HFFc6 (cell line): ENCODE measurements at regions not wholly inside any gene's neighbourhood (a gene's known extent, or its start where the extent isn't known, plus 50 kb on each side); places are given as distances from the start of the nearest gene placed in this dataset.

Experiments used
- DNase-seq: peaks from one replicate; pipeline ENCODE4 v3.0.0-alpha.2; 2018
- H3K27ac Mint-ChIP-seq: 2 replicates; pipeline ENCODE4 v1.8.0; 2020; ENCODE audit warnings: mild to moderate bottlenecking, mixed read lengths
- H3K27me3 Mint-ChIP-seq: 2 replicates; pipeline ENCODE4 v1.8.0; 2021; ENCODE audit warnings: mild to moderate bottlenecking, moderate library complexity, mixed read lengths; ENCODE audit not compliant: insufficient read depth
- H3K36me3 Mint-ChIP-seq: 2 replicates; pipeline ENCODE4 v1.8.0; 2021; ENCODE audit warnings: low read depth, mixed read lengths
- H3K4me1 Mint-ChIP-seq: 2 replicates; pipeline ENCODE4 v1.8.0; 2020; ENCODE audit warnings: low read depth, mixed read lengths
- H3K4me3 Mint-ChIP-seq: 2 replicates; pipeline ENCODE4 v1.8.0; 2020; ENCODE audit warnings: mild to moderate bottlenecking, moderate library complexity, mixed read lengths
- H3K9me3 Mint-ChIP-seq: 2 replicates; pipeline ENCODE4 v1.8.0; 2020; ENCODE audit warnings: mild to moderate bottlenecking, mixed read lengths
- TF ChIP-seq, protein P1 (sequence below): fragments of 200-600 bp; sonication (generic); IDR thresholded peaks from 2 replicates; pipeline ENCODE4 v1.5.0; 2021; ENCODE audit warnings: antibody characterized with exemption, mild to moderate bottlenecking

DNA sequence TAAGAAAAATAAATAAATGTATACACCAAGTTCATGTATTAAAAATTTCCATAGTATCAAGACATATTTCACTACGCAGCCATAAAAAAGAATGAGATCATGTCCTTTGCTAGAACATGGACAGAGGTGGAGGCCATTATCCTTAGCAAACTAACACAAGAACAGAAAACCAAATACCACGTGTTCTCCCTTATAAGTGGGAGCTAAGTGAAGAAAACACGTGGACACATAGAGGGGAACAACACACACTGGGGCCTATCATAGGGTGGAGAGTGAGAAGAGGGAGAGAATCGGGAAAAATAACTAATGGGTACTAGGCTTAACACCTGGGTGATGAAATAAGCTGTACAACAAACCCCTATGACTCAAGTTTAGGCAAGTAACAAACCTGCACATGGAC lies 552.4 kb upstream of the PBX1 start:
- DNase-seq, result no peak
- H3K27me3 Mint-ChIP-seq, result no peaks in the 10 kb centered on the region
- H3K4me1 Mint-ChIP-seq, result no peaks in the 10 kb centered on the region

DNA sequence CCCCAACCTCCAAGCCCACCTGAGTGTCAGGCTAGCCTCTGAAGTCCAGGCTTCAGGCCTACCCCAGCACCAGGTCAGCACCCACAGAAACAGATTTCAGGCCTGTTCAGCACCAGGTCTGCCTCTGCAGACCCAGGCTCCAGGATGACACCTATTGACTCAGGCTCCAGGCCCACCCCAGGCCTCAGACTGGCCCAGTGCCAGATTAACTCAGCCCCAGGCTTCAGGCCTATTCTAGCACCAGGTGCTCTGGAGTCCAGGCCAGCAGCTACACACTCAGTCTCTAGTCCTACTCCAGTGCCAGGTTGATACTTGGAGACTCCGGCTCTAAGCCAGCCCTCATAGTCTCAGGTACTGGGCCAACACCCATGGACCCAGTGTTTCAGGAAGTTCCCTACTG lies 541.7 kb upstream of the PBX1 start:
- no peak overlapping the region for H3K27ac Mint-ChIP-seq
- H3K9me3 Mint-ChIP-seq, result peaks cover 6% of the 10 kb centered on the region
- H3K4me1 Mint-ChIP-seq, result no peaks in the 10 kb centered on the region
- DNase-seq, result no peak
- no peak overlapping the region for H3K4me3 Mint-ChIP-seq
- H3K36me3 Mint-ChIP-seq, result no peaks in the 10 kb centered on the region
- TF ChIP-seq, protein P1, sequence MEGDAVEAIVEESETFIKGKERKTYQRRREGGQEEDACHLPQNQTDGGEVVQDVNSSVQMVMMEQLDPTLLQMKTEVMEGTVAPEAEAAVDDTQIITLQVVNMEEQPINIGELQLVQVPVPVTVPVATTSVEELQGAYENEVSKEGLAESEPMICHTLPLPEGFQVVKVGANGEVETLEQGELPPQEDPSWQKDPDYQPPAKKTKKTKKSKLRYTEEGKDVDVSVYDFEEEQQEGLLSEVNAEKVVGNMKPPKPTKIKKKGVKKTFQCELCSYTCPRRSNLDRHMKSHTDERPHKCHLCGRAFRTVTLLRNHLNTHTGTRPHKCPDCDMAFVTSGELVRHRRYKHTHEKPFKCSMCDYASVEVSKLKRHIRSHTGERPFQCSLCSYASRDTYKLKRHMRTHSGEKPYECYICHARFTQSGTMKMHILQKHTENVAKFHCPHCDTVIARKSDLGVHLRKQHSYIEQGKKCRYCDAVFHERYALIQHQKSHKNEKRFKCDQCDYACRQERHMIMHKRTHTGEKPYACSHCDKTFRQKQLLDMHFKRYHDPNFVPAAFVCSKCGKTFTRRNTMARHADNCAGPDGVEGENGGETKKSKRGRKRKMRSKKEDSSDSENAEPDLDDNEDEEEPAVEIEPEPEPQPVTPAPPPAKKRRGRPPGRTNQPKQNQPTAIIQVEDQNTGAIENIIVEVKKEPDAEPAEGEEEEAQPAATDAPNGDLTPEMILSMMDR, result no peak
- no peaks in the 10 kb centered on the region for H3K27me3 Mint-ChIP-seq

More for the DNA sequence above, 552.4 kb upstream of the PBX1 start:
- Mint-ChIP-seq H3K4me3 (no peak overlapping the region), H3K27ac (no peak overlapping the region), H3K36me3 (no peaks in the 10 kb centered on the region), H3K9me3 (peaks cover 8% of the 10 kb centered on the region)
- TF ChIP-seq, protein P1, result no peak

DNA sequence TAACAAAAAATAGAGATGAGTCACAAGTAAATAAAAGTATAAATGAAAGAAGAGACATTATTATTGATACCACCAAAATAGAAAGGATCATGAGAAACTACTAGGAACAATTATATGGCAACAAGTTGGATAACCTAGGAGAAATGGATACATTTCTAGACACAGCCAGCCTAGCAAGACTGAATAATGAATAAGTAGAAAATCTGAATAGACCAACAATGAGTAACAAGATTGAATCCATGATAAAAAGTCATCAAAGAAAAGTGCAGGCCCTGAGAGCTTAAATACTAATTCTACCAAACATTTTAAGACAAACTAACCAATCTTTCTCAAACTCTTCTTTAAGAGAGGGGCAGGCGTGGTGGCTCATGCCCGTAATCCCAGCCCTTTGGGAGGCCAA lies 538.6 kb upstream of the PBX1 start:
- Mint-ChIP-seq H3K4me1 (no peaks in the 10 kb centered on the region), H3K9me3 (peaks cover 6% of the 10 kb centered on the region), H3K27me3 (no peaks in the 10 kb centered on the region), H3K4me3 (no peak overlapping the region), H3K27ac (no peak overlapping the region), H3K36me3 (no peaks in the 10 kb centered on the region)
- TF ChIP-seq, protein P1, result no peak
- no peak for DNase-seq

DNA sequence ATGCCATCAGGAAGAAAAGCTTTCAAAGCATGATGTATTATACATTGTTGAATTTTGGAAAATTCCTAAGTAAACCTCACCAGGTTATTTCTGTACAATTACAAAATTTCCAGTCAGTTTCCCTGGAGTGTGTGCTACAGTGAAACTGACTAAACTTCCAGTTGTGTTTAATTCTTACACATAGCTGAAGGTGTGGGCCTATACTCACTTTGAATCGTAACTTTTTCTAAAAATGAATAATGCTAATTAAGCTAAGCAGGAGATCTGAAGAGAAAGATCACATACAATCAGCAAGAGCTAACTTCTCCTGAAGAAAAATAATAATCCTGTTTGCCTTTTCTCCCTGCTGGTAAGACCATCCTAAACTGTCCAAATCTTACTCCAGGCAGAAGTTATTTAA lies 537.2 kb upstream of the PBX1 start:
- Mint-ChIP-seq H3K4me3 (no peak overlapping the region), H3K4me1 (no peaks in the 10 kb centered on the region), H3K36me3 (no peaks in the 10 kb centered on the region), H3K27ac (no peak overlapping the region), H3K27me3 (no peaks in the 10 kb centered on the region), H3K9me3 (peaks cover 6% of the 10 kb centered on the region)
- TF ChIP-seq, protein P1, result no peak
- DNase-seq, result no peak

DNA sequence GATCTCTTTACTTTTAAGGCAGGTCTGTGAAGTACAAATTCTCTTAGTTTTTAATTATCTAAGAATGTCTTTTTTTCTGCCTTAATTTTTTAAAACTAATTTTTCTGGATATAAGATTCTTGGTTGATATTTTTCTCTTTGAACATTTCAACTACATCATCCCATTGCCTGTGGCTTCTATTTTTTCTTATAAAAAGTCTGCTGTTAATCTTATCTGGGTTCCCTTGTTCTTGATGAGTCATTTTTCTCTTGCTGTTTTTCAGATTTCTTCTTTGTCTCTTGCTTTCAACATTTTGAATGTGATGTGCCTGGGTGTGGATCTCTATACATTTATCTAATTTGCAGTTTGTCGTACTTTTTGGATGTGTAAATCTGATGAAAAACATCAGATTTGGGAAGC lies 525.2 kb upstream of the PBX1 start:
- TF ChIP-seq, protein P1, result no peak
- no peak for DNase-seq
- Mint-ChIP-seq H3K4me3 (no peak overlapping the region), H3K27me3 (no peaks in the 10 kb centered on the region), H3K9me3 (peaks cover 13% of the 10 kb centered on the region), H3K4me1 (no peaks in the 10 kb centered on the region), H3K36me3 (no peaks in the 10 kb centered on the region), H3K27ac (no peak overlapping the region)

DNA sequence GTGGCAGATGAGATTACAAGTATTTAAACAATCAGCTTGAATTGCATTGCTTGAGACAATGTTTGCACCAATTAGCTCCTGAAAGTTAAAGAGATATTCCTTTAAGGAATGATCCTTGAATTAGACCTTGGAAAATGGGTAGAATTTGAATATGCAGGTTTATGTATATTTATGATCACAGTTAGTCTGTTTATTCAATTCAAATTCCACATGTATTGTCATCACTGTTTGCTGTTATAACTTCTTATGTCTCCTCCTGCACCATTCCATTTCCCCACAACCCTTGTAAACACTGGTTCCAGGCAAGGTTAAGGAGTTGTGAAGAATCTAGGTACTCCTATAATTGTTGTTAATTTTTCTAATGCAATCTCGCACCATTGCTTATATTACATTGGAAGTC lies 518.2 kb upstream of the PBX1 start:
- Mint-ChIP-seq H3K27me3 (no peaks in the 10 kb centered on the region), H3K4me3 (no peak overlapping the region), H3K27ac (no peak overlapping the region), H3K9me3 (no peaks in the 10 kb centered on the region), H3K4me1 (no peaks in the 10 kb centered on the region), H3K36me3 (no peaks in the 10 kb centered on the region)
- no peak for DNase-seq
- TF ChIP-seq, protein P1, result no peak
